NCI-H2196 treated with DMSO at 0.1 percent for 48 hours (cell line): ENCODE measurements at regions not wholly inside any gene's neighbourhood (a gene's known extent, or its start where the extent isn't known, plus 50 kb on each side); places are given as distances from the start of the nearest gene placed in this dataset.

ENCODE experiments used
- DNase-seq: peaks from one replicate; lab custom pipeline; 2025; ENCODE audit not compliant: unreplicated experiment; lab: John Stamatoyannopoulos, UW

- DNase-seq = no peak
These were observed 387.9 kb upstream of the ANO3 start for GRCh38 chr11:25943777-25944661.

GRCh38 chr11:25949918-25950317 is 382.0 kb upstream of the ANO3 start:
- DNase-seq = no peak

GRCh38 chr11:25953006-25953405 is 378.9 kb upstream of the ANO3 start:
- no peak for DNase-seq

- DNase-seq = no peak
These were observed 373.9 kb upstream of the ANO3 start for GRCh38 chr11:25958045-25958444.

- no peak for DNase-seq
These were observed 370.4 kb upstream of the ANO3 start for GRCh38 chr11:25961539-25961938.

- DNase-seq = no peak
These were observed 361.0 kb upstream of the ANO3 start for GRCh38 chr11:25970726-25971508.

- DNase-seq = no peak
These were observed 351.8 kb upstream of the ANO3 start for GRCh38 chr11:25980091-25980490.

- no peak for DNase-seq
These were observed 349.9 kb upstream of the ANO3 start for GRCh38 chr11:25981998-25982397.

GRCh38 chr11:25983280-25983679 is 348.6 kb upstream of the ANO3 start:
- DNase-seq = no peak

GRCh38 chr11:25988178-25988577 is 343.8 kb upstream of the ANO3 start:
- no peak for DNase-seq

GRCh38 chr11:25990406-25990805 is 341.5 kb upstream of the ANO3 start:
- DNase-seq = no peak

GRCh38 chr11:25991476-25991875 is 340.5 kb upstream of the ANO3 start:
- DNase-seq = no peak

- no peak for DNase-seq
These were observed 339.6 kb upstream of the ANO3 start for GRCh38 chr11:25992294-25992693.

- DNase-seq = no peak
These were observed 338.9 kb upstream of the ANO3 start for GRCh38 chr11:25993016-25993415.

- DNase-seq = no peak
These were observed 320.5 kb upstream of the ANO3 start for GRCh38 chr11:26011474-26011873.

GRCh38 chr11:26014456-26015115 is 317.3 kb upstream of the ANO3 start:
- no peak for DNase-seq

GRCh38 chr11:26017322-26017860 is 314.5 kb upstream of the ANO3 start:
- no peak for DNase-seq

GRCh38 chr11:26017903-26018302 is 314.0 kb upstream of the ANO3 start:
- no peak for DNase-seq

GRCh38 chr11:26018336-26018735 is 313.6 kb upstream of the ANO3 start:
- DNase-seq = no peak

GRCh38 chr11:26019386-26019785 is 312.5 kb upstream of the ANO3 start:
- no peak for DNase-seq

- no peak for DNase-seq
These were observed 310.9 kb upstream of the ANO3 start for GRCh38 chr11:26021017-26021416.
